Cerebellar cortex (tissue), 1 donor: ENCODE measurements at regions not wholly inside any gene's neighbourhood (a gene's known extent, or its start where the extent isn't known, plus 50 kb on each side); places are given as distances from the start of the nearest gene placed in this dataset.

ENCODE experiments used
- DNase-seq: peaks from one replicate; pipeline ENCODE4 v3.0.0-alpha.2; 2015; ENCODE audit warnings: low spot score

GRCh38 chr12:28879379-28879778 is 269.7 kb upstream of the FAR2 start:
- DNase-seq, result no peak

- DNase-seq, result no peak
Observed at GRCh38 chr12:28882444-28882843, 266.6 kb upstream of the FAR2 start.

DNA sequence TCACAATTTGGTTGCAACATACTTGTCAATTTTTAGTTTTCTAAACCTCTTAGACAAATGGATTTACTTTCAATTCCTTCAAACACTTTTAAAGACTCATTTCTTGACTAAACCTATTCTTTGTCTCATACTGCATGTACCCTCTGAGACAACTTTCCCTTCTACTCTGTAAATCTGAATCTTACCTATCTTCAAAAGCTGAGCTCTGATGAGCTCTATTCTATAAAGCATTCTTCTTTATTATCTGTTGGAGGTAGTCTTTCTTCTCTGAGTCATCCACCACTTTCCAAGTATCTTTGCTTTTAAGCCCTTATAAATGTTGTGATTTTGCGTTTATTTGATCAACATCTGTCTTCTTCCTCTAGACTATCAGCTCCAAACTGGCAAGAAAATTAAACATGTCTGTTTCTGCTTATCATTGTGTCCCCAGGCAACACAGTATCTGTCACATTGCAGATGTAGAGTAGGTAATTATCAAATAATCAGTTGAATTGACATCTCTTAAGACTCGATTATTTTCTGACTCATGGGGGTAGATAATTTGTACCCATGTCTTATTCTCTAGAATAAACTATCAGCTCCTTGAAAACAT is 265.6 kb upstream of the FAR2 start:
- no peak for DNase-seq

DNA sequence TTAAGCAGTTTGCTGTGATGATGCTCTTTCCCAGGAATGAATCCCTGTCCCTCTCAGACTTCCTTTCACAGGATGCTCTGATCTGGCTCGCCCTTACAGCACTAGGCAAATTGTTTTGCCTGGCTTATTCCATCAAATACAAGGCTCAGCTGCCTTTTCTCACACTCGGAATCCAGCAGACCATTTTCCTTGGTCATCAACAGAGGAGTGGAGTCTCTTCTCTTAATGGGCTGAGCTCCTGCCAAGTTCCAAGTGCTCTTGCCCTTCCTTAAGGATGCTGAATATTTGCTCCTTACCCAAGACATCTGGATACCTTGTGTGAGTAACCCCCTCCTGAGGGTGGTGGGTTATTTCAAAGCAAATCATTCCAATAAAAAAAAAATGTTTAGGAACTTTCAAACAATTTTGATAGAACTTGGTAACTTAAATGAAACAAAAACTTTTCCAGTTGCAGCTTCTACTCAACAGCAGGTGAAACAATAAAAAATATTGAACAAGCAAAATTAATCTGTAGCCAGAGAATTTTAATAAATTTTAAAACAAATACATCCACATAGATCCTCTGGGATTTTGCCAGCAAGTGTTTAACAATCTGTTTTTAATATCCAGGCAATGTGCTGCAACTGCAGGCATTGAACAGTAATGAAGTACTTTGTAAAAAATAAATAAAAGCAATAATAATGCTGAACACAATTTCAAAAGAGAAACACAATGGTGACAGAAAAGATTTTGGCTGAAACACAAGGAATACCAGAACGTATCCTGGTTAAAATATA is 264.0 kb upstream of the FAR2 start:
- DNase-seq, result no peak

DNA sequence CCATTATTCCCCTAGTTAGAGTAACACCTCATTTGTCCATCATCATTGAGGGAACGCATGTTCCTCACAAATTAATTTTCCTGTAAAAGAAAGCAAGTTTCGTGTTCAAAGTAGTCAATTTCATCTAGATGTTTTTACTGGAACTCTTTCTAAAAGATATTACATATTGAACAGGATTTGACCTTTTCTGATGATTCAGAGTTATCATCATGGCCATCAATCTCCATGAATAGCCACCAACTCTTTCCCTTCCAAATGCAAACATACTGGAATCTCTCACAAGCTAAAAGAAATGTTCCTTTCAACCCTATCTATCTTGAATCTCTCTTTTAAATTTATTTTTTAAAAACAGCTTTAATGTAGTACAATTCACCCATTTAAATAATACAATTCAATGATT is 263.1 kb upstream of the FAR2 start:
- DNase-seq, result no peak

DNA sequence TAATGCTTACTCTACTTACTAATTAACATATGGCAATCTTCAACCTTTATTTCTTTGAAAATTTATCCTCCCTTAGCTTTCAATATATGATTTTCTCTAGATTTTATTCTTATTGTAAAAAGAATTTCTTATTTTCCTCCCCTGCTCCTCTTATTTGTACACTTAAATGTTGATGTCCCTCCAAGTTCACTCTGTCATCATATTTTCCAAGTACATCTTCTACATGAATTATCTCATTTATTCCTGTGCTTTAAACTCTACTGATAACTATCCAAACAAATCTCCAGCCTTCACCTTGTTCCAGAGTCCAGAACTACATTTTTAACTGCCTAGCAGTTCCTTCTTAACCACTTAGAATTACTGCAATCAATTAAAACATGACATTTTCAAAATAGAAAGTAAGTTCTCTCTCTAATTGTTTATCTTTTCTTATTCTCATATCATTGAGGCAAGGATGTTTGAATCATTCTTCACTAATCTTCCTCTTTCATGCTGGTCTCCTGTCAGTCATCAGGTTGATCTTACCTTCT is 261.6 kb upstream of the FAR2 start:
- DNase-seq, result no peak

DNA sequence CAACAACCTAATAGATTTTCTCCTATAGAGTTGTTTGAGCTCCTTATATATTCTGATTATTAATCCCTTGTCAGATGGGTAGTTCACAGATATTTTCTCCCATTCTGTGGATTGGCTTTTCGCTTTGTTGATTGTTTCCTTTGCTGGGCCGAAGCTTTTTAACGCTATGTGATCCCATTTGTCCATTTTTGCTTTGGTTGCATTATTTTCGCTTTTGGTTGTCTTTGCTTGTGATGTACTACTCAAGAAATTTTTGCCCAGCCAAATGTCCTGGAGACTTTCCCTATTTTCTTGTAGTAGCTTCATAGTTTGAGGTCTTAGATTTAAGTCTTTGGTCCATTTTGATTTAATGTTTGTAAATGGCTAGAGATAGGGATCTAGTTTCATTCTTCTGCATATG is 258.4 kb upstream of the FAR2 start:
- DNase-seq, result no peak

DNA sequence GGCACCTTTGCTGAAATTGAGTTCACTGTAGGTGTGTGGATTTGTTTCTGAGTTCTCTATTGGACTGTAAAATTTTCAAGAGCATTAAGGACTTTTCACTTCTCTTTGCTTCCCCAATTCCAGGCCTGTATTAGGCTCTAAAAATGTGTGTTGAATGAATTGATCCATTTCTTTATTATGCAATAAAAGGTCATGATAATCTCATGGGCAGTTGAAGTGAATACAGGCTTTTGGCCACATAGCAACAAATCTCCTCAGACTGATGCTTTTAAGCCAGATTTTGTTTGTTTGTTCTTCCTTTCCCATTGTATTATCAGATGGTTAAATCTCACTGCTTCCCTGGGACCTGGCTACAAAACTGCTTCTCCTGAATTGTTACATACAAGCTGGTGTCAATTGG is 258.0 kb upstream of the FAR2 start:
- no peak for DNase-seq

- no peak for DNase-seq
Observed at GRCh38 chr12:28893365-28893764, 255.7 kb upstream of the FAR2 start.

- DNase-seq, result no peak
Observed at GRCh38 chr12:28893856-28894255, 255.2 kb upstream of the FAR2 start.

GRCh38 chr12:28896421-28896820 is 252.7 kb upstream of the FAR2 start:
- DNase-seq, result no peak

GRCh38 chr12:28898038-28898437 is 251.0 kb upstream of the FAR2 start:
- no peak for DNase-seq

- DNase-seq, result no peak
Observed at GRCh38 chr12:28899951-28900350, 249.1 kb upstream of the FAR2 start.

- DNase-seq, result no peak
Observed at GRCh38 chr12:28905220-28905955, 243.7 kb upstream of the FAR2 start.

DNA sequence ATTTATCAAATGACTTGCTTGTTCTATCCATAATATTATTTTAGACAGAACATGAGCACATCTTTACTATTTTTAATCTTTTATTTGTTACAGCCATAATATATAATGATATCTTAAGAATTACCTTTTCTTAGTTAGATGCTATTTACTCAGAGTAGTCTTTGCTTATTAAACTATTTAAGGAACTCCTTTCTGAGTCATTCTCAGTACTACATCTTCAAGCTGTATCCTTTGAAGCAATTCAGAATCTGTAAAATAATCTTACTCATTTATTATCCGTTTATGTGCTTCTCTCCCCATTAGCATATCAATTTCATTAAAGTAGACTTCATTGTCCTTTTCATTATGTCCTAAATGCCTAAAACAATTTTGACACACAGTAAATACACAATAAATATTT is 240.4 kb upstream of the FAR2 start:
- no peak for DNase-seq

DNA sequence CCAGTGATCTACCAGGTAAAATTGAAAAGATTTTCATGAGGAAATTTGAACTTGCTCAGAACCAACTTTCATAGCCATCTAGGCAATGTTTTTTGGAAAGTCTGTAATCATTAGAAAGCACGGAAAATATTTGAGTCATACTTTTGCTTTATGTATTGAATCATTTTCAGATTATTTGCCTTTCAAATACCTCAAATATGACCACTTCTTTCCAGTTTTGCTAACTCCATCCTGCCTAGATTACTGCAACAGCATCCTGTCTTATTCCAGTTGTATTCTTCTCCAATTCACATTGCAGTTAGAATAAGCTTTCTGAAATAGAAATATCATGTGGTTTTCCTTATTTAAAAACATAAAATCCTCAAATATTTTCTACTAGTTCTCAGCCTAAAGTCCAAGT is 239.8 kb upstream of the FAR2 start:
- no peak for DNase-seq

DNA sequence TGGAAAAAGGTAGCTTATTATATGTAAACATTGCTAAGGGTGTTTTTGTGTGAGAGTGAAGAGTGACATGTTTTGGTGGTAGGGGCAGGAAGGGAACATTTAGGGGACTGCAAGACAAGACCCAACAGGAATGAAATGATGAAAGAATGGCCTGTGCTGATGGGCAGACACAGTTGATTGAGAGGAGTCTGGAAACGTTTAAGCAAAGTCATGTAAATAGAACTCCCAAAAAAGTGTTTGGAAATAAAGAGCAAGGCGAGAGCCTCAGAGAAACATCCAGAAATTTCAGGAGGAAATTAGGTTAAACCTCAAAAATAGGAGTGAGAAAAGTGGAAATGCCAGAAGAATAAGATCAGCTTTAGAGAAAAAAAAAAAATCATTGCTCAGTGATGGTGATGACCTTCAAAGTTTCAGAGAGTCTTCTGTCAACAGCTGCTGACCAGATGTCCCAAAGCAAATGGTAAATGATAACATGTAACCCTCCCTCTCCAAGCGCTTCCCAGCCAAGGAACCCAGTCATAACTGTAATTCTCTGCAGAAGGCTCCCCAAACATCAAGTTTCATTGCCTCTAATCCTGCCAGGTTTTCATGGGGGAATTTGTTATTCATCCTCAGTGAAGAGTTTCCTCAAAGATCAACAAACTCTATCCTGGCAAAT is 223.2 kb upstream of the FAR2 start:
- no peak for DNase-seq

GRCh38 chr12:28930704-28931103 is 218.4 kb upstream of the FAR2 start:
- no peak for DNase-seq

- DNase-seq, result no peak
Observed at GRCh38 chr12:28933176-28933575, 215.9 kb upstream of the FAR2 start.

DNA sequence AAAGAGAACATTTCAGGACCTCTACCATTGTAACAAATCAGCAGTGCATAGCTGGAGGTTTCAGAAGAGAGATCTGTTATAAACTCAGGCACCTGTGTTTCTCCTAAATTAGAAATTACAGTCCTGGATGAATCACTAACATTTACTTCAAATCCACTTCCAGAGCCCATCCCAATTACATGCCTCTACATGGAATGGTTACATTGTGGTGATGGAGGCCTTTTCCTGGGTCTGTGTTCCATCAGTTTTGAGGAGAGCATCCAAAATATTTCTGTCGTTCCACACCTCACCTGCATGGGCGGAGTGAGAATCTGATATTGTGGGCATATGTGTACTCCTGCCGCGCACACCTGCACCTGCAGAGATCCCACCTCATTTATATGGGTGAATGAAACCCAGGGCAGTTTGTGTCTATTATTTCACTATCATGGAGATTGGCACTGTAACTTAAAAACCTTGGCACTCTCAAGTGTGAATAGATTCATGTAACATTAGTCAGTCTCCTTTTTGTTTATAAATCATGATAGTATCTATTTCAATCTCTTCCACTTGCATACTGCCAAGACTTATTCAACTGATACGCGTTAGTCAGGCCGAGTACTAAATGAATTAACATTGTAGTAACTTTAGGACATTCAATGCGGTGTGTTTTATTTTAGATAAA is 215.1 kb upstream of the FAR2 start:
- peak; percentile 77 for DNase-seq

GRCh38 chr12:28936221-28936620 is 212.9 kb upstream of the FAR2 start:
- DNase-seq, result peak; percentile 71

DNA sequence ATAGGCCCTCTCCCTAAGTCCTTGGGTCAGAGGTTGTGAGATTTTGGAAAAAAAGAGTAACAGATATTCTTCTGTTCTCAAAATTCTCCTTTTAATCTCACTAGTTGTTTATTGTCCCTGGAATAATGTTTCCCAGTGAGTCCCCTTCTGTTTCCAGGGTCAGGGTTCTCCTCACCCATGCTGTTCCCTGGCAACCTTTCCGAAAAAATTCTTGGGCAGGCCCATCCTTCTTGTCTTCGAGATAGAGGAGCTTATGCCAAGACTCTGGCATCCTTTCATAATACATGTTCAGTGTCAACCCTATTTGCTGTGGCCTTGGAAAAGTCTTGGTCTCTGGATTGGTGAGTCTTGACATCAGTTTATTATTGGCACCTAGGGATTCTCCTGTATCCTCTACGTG is 212.4 kb upstream of the FAR2 start:
- peak; percentile 78 for DNase-seq
